ENCODE measurements at regions not wholly inside any gene's neighbourhood (a gene's known extent, or its start where the extent isn't known, plus 50 kb on each side); places are given as distances from the start of the nearest gene placed in this dataset.
"Not testable (repeated sequence)": the region's sequence is repeated elsewhere in the genome, so short reads cannot be mapped to it uniquely, and the experiment has no call there.

DNA sequence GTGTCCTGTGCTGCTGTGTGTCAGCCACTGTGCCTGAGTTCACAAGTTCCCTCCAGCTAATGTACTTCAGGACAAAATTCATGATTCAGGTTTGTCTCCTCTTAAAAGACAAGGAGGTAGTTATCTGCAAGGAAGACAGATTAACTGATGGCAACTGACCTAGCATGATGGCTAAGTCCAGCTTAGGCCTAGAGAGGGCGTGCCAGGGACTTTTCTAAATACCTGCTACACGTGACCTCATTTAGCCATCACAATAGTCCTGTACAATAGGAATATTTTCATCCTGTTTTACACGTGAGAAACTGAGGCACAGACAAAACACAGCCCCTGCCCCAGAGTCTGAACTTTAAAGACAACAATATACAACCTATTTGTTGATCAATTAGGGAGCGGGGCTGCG is 275.7 kb downstream of the XPNPEP1 start:
- DNase-seq (no peak), ATAC-seq (no peak)
- Mint-ChIP-seq H3K27me3 (no peaks in the 10 kb centered on the region), H3K4me1 (no peaks in the 10 kb centered on the region), H3K4me3 (no peak overlapping the region), H3K27ac (no peak overlapping the region), H3K9me3 (no peaks in the 10 kb centered on the region)

DNA sequence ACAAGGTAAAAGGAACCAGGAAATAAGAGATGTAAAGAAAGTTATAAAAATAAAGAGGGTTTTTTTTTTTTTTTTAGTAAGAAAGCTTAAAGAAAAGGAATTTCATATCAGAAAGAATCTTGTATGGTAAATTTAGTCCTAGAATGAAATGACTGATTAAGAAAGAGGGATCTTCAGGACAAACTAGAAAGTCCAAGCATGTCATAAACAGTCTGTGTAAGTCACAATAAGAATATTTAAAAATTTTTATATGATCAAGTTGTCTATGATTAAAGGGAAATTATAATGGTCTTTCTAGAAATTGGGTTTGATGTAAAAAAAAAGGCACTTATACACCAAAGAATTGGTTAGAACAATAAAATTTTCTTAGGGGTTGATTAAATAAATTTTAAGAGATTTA is 289.5 kb downstream of the XPNPEP1 start:
- no peak overlapping the region for H3K4me3 Mint-ChIP-seq
- no peak overlapping the region for H3K27ac Mint-ChIP-seq
- H3K27me3 Mint-ChIP-seq: no peaks in the 10 kb centered on the region
- DNase-seq (no peak), ATAC-seq (no peak)
- no peaks in the 10 kb centered on the region for H3K4me1 Mint-ChIP-seq
- H3K9me3 Mint-ChIP-seq: no peaks in the 10 kb centered on the region

DNA sequence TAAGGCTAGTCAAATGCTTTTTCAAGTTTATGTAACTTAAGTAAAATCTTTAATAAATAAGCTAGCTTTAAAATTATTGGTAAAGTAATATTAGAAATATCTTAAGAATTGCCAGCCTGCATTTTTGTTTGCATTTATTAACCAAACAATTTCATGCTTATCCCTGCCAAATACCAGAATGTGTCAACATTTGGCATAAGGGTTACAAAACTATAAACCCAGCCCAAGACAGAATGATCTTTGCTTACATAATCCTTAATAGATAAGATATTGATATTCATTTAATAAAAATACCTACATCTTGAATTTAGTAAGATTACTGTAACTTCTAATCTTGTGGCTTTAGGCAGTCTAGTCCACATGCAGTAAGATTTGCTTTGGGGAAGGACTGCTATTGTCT is 290.3 kb downstream of the XPNPEP1 start:
- not testable (repeated sequence) for H3K4me3 Mint-ChIP-seq, ATAC-seq, H3K27ac Mint-ChIP-seq, H3K4me1 Mint-ChIP-seq, H3K27me3 Mint-ChIP-seq, DNase-seq, H3K9me3 Mint-ChIP-seq

DNA sequence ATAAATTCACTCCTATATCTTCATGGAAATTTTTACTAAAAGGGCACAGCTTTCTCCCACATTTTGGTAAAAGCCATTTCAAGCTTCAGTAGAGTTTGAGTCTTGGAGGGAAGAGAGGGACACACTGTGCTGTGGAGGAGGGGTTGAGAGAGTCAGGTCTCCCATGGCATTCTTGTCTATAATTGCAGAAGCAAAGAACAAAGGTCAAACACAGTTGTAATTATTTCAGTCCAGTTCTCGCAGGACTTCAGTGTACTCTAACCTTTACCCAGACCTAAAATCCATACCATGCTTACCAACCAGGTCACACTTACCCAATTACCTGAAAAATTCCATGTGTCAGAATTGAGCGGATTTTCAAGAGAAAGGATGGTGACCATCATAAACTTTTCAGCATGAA is 298.4 kb downstream of the XPNPEP1 start:
- H3K4me3 Mint-ChIP-seq: no peak overlapping the region
- no peaks in the 10 kb centered on the region for H3K27me3 Mint-ChIP-seq
- ATAC-seq (no peak), DNase-seq (no peak)
- no peaks in the 10 kb centered on the region for H3K9me3 Mint-ChIP-seq
- H3K4me1 Mint-ChIP-seq: no peaks in the 10 kb centered on the region
- H3K27ac Mint-ChIP-seq: no peak overlapping the region

DNA sequence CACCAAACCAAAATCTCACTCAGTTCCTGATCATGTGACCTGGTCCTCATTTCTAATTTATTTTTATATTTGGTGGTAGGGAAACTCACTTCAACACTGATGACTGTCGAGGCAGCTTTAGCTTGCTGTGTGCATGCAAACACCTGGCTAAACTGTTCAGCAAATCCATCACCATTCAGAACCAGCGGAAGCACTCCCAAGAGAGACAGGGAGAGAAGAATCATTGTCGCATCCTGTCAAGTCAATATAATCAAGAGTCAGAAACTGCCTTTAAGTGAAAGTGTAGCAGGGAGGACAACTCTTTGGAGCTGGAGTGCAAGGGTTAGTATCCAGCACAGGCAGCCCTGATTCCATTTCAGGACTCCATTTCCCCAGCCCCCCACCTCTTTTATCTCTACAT is 300.7 kb downstream of the XPNPEP1 start:
- H3K27me3 Mint-ChIP-seq: no peaks in the 10 kb centered on the region
- H3K4me3 Mint-ChIP-seq: no peak overlapping the region
- no peaks in the 10 kb centered on the region for H3K9me3 Mint-ChIP-seq
- no peak for DNase-seq
- no peaks in the 10 kb centered on the region for H3K4me1 Mint-ChIP-seq
- no peak overlapping the region for H3K27ac Mint-ChIP-seq
- no peak for ATAC-seq

DNA sequence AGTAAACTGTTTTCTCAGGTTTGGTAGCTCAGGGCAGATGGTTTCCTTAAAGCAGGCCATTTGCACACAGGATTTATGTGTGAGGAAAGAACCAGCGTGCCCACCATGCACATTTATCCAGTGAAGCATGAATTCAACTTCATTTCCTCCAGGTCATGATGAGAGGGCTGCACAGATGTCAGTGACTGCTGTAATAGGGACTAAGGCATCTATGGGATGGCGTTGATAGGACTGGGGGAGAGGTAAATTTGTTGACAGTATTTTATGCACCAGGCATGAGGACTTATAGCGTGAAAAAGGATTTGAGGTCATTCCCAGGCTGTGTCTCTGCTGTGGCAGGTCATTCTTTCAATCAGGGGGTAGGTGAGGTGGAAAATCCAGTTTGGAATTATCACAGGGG is 302.9 kb downstream of the XPNPEP1 start:
- Mint-ChIP-seq H3K27ac (peak overlapping the region in 1 of 2 donors; percentile 39), H3K9me3 (no peaks in the 10 kb centered on the region), H3K27me3 (no peaks in the 10 kb centered on the region), H3K4me3 (no peak overlapping the region), H3K4me1 (no peaks in the 10 kb centered on the region)
- ATAC-seq: no peak
- no peak for DNase-seq

DNA sequence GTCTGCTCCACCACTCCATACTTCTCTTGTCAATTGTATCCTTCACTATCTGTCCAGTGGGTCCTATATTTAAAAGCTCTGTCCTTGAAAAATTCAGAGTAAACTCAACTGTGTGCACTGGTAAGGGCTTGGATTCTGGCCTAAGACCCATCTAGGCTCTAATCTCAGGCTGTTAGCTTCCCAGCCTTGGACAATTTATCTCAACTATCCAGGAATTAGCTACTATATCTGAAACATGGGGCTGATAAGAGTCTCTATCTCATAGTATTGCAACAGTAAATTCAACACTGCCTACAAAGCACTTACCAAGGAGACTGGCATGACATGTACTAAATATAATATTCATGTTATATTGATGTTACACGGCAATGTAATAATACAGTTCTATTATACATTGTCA is 303.4 kb downstream of the XPNPEP1 start:
- no peaks in the 10 kb centered on the region for H3K27me3 Mint-ChIP-seq
- H3K4me1 Mint-ChIP-seq: no peaks in the 10 kb centered on the region
- peak overlapping the region in 1 of 2 donors; percentile 88 for H3K27ac Mint-ChIP-seq
- H3K4me3 Mint-ChIP-seq: no peak overlapping the region
- H3K9me3 Mint-ChIP-seq: no peaks in the 10 kb centered on the region
- DNase-seq: no peak
- ATAC-seq: no peak

DNA sequence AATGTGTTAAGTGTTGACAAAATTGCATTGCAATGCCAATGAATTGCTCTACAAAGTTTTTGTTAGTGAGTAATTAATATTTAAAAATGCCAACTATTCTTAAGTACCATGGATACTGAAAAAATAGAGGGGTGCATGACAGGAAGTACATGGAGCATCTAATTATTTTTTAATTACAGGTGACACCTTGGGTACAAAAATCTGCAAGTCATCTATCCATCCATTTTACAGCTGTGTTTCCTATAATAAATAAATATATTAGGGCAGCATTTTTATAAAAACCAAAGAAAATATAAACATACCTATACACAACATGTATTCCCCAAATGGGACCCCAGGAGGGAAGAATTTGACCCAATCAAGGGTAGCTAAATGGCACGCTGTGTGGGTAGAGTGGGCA is 304.6 kb downstream of the XPNPEP1 start:
- ATAC-seq: no peak
- peaks cover 0 to 2% of the 10 kb centered on the region in 2 donors for H3K9me3 Mint-ChIP-seq
- H3K4me1 Mint-ChIP-seq: no peaks in the 10 kb centered on the region
- no peak overlapping the region for H3K27ac Mint-ChIP-seq
- H3K27me3 Mint-ChIP-seq: no peaks in the 10 kb centered on the region
- no peak for DNase-seq
- no peak overlapping the region for H3K4me3 Mint-ChIP-seq

DNA sequence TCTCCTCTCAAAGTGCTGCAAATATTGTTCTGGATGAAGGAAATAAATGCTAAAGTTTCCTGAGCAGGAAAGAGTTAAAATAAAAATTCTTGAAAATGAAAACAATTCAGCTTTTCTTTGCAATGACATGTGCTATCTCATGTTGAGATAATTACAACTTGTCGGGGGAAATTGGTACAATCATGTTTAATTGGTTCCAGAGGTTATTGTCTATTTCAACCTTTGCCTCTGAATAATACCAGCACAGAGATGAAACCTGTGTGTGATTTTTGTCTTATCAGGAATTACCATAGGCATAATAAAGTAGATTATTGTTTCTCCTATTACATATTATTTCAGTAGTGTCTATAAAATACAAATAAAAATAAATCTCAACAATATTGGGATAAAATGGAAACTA is 305.0 kb downstream of the XPNPEP1 start:
- Mint-ChIP-seq H3K9me3 (peaks cover 0 to 6% of the 10 kb centered on the region in 2 donors), H3K27me3 (no peaks in the 10 kb centered on the region), H3K4me3 (no peak overlapping the region), H3K4me1 (no peaks in the 10 kb centered on the region), H3K27ac (no peak overlapping the region)
- ATAC-seq (no peak), DNase-seq (no peak)

DNA sequence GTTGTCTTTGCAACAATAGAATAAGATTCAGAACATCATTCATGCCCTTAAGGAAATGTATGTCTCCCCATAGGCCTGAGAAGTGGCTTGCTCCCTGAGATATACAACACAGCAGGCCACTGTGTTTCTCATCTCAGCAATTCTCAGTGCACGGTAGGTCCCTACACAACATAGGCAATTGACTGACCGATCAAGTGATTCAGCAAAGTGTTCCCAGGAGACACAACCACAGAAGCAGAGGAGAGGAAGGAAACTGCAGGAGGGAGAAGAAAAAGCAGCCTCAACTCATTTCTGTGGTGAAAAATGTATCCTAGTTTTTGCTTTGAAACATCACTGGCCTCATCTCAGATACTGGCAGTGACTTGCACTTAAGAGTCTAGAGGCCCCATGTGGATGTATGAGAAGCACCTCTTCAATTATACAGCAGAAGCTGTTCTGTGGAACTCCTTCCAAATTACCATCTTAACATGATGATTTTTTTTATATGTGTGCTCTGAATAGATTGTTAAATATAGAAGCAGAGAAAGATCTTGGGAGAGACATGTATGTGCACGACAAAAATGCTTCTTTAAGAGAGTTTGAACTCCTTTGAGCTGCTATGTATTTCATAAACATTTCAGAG is 306.8 kb downstream of the XPNPEP1 start:
- H3K4me3 Mint-ChIP-seq: no peak overlapping the region
- no peak for ATAC-seq

DNA sequence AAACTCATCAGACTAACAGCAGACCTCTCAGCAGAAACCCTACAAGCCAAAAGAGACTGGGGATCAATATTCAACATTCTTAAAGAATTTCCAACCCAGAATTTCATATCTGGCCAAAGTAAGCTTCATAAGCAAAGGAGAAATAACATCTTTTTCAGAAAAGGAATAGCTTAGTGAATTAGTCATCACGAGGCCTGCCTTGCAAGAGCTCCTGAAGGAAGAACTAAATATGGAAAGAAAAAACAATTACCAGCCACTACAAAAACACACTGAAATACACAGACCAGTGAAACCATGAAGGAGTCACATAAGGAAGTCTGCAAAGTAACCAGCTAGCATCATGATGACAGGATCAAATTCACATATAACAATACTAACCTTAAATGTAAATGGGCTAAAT is 328.0 kb downstream of the XPNPEP1 start:
- not testable (repeated sequence) for ATAC-seq, H3K27me3 Mint-ChIP-seq, H3K27ac Mint-ChIP-seq, DNase-seq, H3K4me1 Mint-ChIP-seq, H3K4me3 Mint-ChIP-seq
- H3K9me3 Mint-ChIP-seq: peaks cover 0 to 12% of the 10 kb centered on the region in 2 donors

More for the DNA sequence above, 306.8 kb downstream of the XPNPEP1 start:
- Mint-ChIP-seq H3K27me3 (no peaks in the 10 kb centered on the region), H3K9me3 (peaks cover 0 to 14% of the 10 kb centered on the region in 2 donors), H3K27ac (no peak overlapping the region), H3K4me1 (no peaks in the 10 kb centered on the region)
- DNase-seq: no peak

DNA sequence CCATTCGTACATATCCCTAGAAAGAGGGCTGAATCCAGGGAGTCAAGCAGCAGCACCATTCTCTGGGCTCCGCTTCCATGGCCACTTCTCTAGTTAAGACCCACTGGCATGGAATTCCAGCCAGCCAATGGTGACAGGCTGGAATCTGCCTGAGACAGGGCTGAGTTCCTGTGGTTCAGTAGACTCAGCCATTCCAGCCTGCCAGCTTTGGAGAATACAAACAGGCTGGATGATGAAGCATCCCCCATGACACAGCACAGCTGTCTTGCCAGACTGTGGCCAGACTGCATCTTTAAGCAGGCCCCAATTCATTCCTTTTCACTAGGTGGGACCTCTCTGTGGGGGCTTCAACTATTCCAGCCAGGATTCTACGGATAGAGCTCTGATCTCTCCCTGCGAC is 329.6 kb downstream of the XPNPEP1 start:
- Mint-ChIP-seq H3K27ac (no peak overlapping the region), H3K4me1 (no peaks in the 10 kb centered on the region), H3K9me3 (peaks cover 4 to 12% of the 10 kb centered on the region in 2 donors), H3K4me3 (no peak overlapping the region), H3K27me3 (no peaks in the 10 kb centered on the region)
- ATAC-seq (no peak), DNase-seq (no peak)

DNA sequence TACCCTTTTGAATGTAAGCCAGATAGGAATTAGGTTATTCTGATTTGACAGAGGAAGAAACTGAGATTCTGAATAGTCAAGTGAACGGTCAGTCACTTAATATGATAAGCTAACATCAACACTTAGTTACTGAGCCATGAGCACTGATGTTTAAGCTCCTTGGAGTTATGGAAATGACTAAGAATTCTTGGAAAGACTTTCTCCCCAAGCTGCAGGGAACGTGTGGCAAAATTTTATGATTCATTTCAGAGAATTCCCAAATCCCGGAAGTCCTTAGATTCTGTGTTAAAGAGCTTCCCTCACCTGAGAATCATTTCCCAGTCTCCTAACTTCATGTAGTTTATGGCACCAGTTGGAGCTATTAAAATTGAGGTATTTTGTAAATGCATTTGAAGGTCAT is 330.9 kb downstream of the XPNPEP1 start:
- no peak for DNase-seq
- Mint-ChIP-seq H3K4me3 (no peak overlapping the region), H3K27me3 (no peaks in the 10 kb centered on the region), H3K4me1 (no peaks in the 10 kb centered on the region), H3K9me3 (peaks cover under 1 to 4% of the 10 kb centered on the region in 2 donors), H3K27ac (no peak overlapping the region)
- no peak for ATAC-seq

DNA sequence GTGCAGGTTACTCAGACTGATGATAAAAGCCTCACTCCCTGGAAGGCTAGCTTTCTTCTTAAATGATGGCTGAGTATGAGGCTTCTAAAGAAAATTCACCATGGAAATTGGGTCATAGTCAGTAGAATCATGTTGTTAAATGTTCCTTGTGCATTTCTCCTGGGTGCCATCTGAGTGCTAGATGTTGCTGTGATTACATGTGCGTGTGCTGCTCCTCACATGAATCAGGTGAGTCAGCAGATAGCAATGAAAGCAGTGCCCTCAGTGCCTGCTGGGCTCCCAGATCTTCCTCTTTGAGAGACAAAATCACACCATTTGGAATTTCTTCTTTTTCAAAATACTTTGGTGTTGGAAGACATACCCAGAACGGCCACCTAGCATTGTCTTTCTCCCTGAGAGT is 331.7 kb downstream of the XPNPEP1 start:
- Mint-ChIP-seq H3K9me3 (peaks cover 0 to 4% of the 10 kb centered on the region in 2 donors), H3K27me3 (no peaks in the 10 kb centered on the region), H3K4me3 (no peak overlapping the region), H3K27ac (no peak overlapping the region), H3K4me1 (no peaks in the 10 kb centered on the region)
- ATAC-seq (no peak), DNase-seq (no peak)

DNA sequence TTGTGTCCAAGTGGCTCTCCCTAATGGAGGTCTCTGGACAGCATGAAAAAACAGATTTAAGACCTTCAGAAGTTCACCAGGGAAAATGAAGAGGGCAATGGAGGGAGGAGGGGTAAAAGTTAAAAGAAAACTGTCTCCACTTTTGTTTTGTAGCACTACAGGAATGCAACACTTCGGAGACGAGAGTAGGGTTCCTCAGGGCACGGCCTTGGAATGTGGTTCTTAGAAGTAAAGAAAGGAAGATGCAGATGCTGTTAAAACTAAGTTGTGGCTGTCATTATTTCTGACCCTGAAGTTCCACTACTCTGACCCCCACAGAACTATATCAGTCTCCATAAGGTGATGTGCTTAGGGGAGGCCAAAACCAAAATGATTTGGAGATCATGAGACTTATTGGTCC is 335.1 kb downstream of the XPNPEP1 start:
- Mint-ChIP-seq H3K27ac (no peak overlapping the region), H3K4me1 (no peaks in the 10 kb centered on the region)

DNA sequence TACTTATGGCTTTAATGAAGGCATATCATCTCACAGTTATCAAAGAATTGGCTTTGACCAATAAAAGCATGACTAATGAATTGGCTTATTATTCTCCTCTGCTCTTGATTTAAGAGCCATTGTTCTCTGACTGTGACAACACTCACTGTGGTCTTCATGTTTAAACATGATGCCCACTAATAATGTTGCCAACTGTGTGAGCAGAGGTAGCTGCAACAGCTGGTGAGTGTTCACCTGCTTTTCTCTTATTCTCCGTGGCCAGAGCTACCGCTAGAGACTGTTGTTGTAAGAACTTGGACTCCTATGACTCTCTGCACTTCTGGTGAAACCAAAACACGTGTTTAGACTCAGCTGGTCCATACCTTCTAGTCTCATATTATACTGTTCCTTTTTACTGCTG is 335.9 kb downstream of the XPNPEP1 start:
- no peaks in the 10 kb centered on the region for H3K4me1 Mint-ChIP-seq
- no peak overlapping the region for H3K27ac Mint-ChIP-seq
- H3K9me3 Mint-ChIP-seq: peaks cover 0 to 4% of the 10 kb centered on the region in 2 donors
- no peak for ATAC-seq
- H3K4me3 Mint-ChIP-seq: no peak overlapping the region
- no peaks in the 10 kb centered on the region for H3K27me3 Mint-ChIP-seq
- no peak for DNase-seq

More for the DNA sequence above, 335.1 kb downstream of the XPNPEP1 start:
- no peaks in the 10 kb centered on the region for H3K27me3 Mint-ChIP-seq
- no peak overlapping the region for H3K4me3 Mint-ChIP-seq
- DNase-seq (no peak), ATAC-seq (no peak)
- peaks cover 0 to 4% of the 10 kb centered on the region in 2 donors for H3K9me3 Mint-ChIP-seq

DNA sequence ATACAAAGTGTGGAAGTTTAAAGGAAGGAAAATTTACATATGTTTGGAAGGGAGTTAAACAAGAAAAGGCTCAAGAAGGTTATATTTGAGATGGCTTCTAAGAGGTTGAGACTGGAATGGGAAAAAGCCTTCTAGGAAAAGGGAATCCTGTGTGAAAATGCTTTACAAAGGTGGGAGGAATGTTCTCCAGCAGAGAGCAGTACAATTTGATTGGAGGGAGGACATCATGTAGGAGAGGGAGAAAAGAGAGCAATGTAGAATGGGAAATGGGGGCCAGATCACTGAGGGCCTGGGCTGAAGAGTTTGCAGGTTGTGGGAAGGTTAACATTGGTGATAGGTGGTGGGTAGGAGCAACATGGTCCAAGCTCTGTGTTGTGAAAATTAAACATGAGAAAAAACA is 366.9 kb downstream of the XPNPEP1 start:
- H3K4me3 Mint-ChIP-seq: no peak overlapping the region
- DNase-seq (no peak), ATAC-seq (no peak)
- H3K27me3 Mint-ChIP-seq: no peaks in the 10 kb centered on the region
- H3K9me3 Mint-ChIP-seq: peaks cover 0 to 4% of the 10 kb centered on the region in 2 donors
- no peaks in the 10 kb centered on the region for H3K4me1 Mint-ChIP-seq
- H3K27ac Mint-ChIP-seq: no peak overlapping the region

Data from stimulated activated naive CD8-positive, alpha-beta T cell treated with anti-CD3 and anti-CD28 coated beads, Interleukin-15, amount 100 ng/mL, for 72 hours (primary cell).